Glutamatergic neuron (in vitro differentiated cells): ENCODE measurements at regions not wholly inside any gene's neighbourhood (a gene's known extent, or its start where the extent isn't known, plus 50 kb on each side); places are given as distances from the start of the nearest gene placed in this dataset.
A peak's percentile ranks its signal among the peaks of the same experiment; 100 is the strongest.

Experiments used
- DNase-seq: peaks from one replicate; pipeline ENCODE4 v3.0.0; 2022
- H3K27ac Mint-ChIP-seq: one replicate; pipeline ENCODE4 v1.8.0; 2020; ENCODE audit warnings: mild to moderate bottlenecking, mixed read lengths, inconsistent platforms; ENCODE audit not compliant: unreplicated experiment
- H3K27me3 Mint-ChIP-seq: one replicate; pipeline ENCODE4 v1.8.0; 2020; ENCODE audit warnings: mild to moderate bottlenecking, moderate library complexity, mixed read lengths, inconsistent platforms; ENCODE audit not compliant: unreplicated experiment
- H3K36me3 Mint-ChIP-seq: one replicate; pipeline ENCODE4 v1.8.0; 2020; ENCODE audit warnings: mild to moderate bottlenecking, mixed read lengths, inconsistent platforms; ENCODE audit not compliant: unreplicated experiment
- H3K4me1 Mint-ChIP-seq: one replicate; pipeline ENCODE4 v1.8.0; 2020; ENCODE audit warnings: mild to moderate bottlenecking, low read depth, mixed read lengths, inconsistent platforms; ENCODE audit not compliant: unreplicated experiment
- H3K4me3 Mint-ChIP-seq: one replicate; pipeline ENCODE4 v1.8.0; 2020; ENCODE audit warnings: mild to moderate bottlenecking, mixed read lengths, inconsistent platforms; ENCODE audit not compliant: unreplicated experiment
- H3K9me3 Mint-ChIP-seq: one replicate; pipeline ENCODE4 v1.8.0; 2020; ENCODE audit warnings: mild to moderate bottlenecking, moderate library complexity, mixed read lengths, inconsistent platforms; ENCODE audit not compliant: unreplicated experiment
- CTCF ChIP-seq: fragments of 200-600 bp; sonication (generic); IDR thresholded peaks from one replicate; pipeline ENCODE4 v1.5.0; 2021; ENCODE audit not compliant: partially characterized antibody, unreplicated experiment

DNA sequence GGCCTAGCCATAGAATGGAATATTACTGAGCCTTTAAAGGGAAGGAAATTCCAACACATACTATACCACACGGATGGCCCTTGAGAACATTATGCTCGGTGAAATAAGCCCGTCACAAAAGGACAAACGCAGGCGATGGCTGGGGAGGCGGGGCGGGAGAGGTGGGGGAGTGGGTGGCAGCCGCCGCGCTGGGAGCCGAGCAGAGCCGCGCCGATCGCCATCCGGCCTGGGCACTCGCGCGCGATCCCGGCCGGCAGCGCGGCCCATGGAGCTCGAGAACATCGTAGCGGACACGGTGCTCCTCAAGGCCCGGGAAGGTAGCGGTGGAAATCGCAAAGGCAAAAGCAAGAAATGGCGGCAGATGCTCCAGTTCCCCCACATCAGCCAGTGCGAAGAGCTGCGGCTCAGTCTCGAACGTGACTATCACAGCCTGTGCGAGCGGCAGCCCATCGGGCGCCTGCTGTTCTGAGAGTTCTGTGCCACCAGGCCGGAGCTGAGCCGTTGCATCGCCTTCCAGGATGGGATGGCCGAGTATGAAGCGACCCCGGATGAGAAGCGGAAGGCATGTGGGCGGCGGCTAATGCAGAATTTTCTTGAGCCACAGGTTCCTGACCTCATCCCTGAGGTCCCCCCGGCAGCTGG lies 140.1 kb downstream of the ZDHHC20 start:
- no peak for TF ChIP-seq CTCF
- Mint-ChIP-seq H3K27me3 (peaks cover 3% of the 10 kb centered on the region), H3K4me3 (no peak overlapping the region), H3K4me1 (peaks cover 15% of the 10 kb centered on the region), H3K27ac (no peak overlapping the region), H3K36me3 (peaks cover 7% of the 10 kb centered on the region), H3K9me3 (peaks cover 17% of the 10 kb centered on the region)
- no peak for DNase-seq

GRCh38 chr13:21319869-21320641 lies 139.0 kb downstream of the ZDHHC20 start:
- Mint-ChIP-seq H3K27me3 (peaks cover 3% of the 10 kb centered on the region), H3K4me1 (peaks cover 15% of the 10 kb centered on the region), H3K36me3 (peaks cover 7% of the 10 kb centered on the region), H3K4me3 (no peak overlapping the region), H3K27ac (peak overlapping the region; percentile 49), H3K9me3 (peaks cover 17% of the 10 kb centered on the region)
- DNase-seq = no peak
- TF ChIP-seq CTCF = no peak

GRCh38 chr13:21320642-21321034 lies 138.5 kb downstream of the ZDHHC20 start:
- no peak for TF ChIP-seq CTCF
- no peak overlapping the region for H3K27ac Mint-ChIP-seq
- no peak overlapping the region for H3K4me3 Mint-ChIP-seq
- H3K4me1 Mint-ChIP-seq = peaks cover 18% of the 10 kb centered on the region
- H3K27me3 Mint-ChIP-seq = peaks cover 3% of the 10 kb centered on the region
- peaks cover 17% of the 10 kb centered on the region for H3K9me3 Mint-ChIP-seq
- H3K36me3 Mint-ChIP-seq = peaks cover 7% of the 10 kb centered on the region
- DNase-seq = no peak

- peaks cover 17% of the 10 kb centered on the region for H3K9me3 Mint-ChIP-seq
- TF ChIP-seq CTCF = no peak
- peak overlapping the region; percentile 90 for H3K27ac Mint-ChIP-seq
- DNase-seq = no peak
- H3K27me3 Mint-ChIP-seq = peaks cover 6% of the 10 kb centered on the region
- H3K4me3 Mint-ChIP-seq = no peak overlapping the region
- peaks cover 7% of the 10 kb centered on the region for H3K36me3 Mint-ChIP-seq
- peaks cover 21% of the 10 kb centered on the region for H3K4me1 Mint-ChIP-seq
These were observed 137.8 kb downstream of the ZDHHC20 start for GRCh38 chr13:21321269-21321668.
